HG03520 (cell line): ENCODE measurements at regions not wholly inside any gene's neighbourhood (a gene's known extent, or its start where the extent isn't known, plus 50 kb on each side); places are given as distances from the start of the nearest gene placed in this dataset.
"Not testable (repeated sequence)": the region's sequence is repeated elsewhere in the genome, so short reads cannot be mapped to it uniquely, and the experiment has no call there.

Experiments used
- ATAC-seq: cut with Tn5 transposase; IDR thresholded peaks from one replicate; pipeline ENCODE4 v1.9.1; 2021; ENCODE audit warnings: mild to moderate bottlenecking, moderate library complexity; ENCODE audit not compliant: unreplicated experiment

DNA sequence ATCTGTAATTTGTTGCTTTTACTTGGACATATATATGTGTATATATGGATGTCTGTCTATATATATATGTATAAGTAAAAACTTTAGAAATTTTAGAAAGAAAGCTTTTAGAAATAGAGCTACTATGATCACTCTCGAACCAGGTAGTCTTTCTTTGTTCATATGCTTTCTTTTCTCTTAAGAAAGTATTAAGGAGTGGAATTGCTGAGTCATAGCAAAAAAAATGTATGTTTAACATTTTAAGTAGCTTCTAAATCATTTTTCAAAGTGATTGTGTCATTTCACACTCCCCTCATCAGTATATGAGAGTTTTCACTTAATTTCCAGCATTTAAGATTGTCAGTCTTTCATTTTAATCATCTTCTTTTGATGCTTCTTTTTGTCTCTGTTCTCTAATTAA is 447.9 kb upstream of the TECRL start:
- no peak for ATAC-seq

DNA sequence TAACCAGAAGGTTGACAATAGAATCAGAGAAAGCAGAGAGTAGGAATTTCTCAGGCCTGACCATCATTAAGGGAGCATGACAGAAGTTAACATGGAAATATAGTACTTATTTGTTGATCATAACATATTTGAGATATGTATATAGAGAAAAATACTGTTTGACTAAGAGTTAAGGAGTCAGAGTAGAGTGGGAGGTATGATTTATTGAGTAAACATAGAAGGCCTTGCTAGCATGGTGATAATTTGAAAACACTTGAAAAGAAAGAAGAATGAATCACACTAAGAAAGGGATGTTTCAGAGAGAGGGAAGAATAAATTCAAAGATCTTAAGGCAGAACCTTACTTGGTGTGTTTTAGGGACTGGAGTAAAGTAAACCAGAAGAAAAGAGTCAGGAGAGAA is 437.2 kb upstream of the TECRL start:
- no peak for ATAC-seq

DNA sequence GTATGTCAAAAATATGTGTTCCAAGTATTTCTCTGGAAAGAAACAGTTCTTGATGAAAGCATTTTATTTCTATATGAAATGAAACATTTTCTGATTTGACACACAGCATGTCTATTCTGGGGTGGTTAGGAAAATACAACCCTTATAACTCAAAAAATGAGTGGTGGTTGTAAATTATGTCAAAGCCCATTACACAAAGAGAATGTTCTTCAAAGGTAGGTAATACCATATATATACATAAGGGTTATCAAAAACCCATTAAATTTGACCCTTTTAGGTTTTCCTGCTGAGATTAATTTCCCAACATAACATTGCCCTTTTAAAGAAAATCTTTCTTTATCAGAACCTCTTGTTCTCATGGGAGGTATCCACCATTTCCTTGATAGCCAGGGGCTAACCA is 420.5 kb upstream of the TECRL start:
- no peak for ATAC-seq

DNA sequence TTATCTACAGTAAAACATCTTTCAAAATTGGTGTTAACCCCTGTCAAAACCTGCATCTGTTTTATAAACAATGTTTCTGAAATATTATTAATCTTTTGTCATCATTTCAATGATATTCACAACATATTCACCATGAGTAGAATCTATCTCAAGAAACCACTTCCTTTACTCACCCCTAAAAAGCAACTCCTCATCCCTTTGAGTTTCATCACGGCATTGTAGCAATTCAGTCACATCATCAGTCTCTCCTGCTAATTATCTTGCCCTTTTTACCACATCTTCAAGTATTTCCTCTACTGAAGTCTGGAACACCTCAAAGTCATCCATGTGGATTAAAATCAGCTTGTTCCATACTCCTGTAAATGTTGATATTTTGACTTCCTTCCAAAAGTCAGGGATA is 415.3 kb upstream of the TECRL start:
- ATAC-seq = no peak

DNA sequence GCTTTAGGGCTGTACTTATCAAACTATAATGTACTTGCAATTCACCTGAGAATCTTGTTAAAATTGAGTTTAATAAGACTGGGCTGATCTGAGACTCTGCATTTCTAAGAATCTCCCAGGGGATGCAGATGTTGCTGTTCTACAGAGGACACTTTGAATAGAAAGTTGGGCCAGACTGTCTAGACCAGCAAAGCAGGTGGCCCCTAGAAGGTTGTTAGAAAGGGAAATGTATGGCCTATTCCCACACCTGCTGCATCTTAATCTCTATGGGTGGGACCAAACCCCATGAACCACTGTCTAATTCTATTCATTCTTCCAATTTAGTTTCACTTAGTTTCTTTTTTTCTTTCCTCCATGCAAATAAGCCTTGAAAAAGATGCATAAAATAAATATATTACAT is 413.2 kb upstream of the TECRL start:
- ATAC-seq = no peak

DNA sequence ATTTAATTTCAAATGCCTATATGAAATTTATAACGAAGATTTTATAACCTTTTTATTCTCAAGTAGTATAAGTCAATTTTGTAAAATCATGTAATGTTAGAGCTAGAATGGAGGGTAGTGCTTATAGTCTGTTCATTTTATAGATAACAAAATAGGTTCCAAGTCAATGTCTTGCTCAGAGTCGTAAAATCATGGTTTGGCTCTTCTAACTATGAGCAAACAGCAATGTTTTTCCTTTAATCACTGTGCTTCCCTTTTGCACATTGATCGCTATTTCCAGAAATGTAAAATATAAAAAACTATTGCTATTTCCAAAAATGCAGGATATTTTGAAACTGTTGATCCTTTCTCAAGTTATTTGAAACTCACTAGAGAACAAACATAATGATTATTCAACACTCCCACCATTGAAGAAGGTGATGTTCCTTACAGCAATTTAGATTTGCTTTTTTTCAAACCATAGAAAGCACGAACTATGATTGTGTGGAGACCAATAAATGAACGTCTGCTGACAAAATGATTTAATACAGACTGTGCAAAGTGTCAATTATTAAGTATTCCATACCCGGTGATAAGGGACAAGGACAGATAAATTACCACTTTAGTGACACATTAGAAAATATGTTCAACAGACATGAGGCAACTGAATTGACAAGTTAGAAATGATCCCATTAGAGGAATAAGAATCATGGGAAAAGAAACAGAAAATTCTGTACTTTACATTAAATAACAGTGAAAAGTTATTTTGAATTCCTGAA is 412.1 kb upstream of the TECRL start:
- ATAC-seq = no peak

DNA sequence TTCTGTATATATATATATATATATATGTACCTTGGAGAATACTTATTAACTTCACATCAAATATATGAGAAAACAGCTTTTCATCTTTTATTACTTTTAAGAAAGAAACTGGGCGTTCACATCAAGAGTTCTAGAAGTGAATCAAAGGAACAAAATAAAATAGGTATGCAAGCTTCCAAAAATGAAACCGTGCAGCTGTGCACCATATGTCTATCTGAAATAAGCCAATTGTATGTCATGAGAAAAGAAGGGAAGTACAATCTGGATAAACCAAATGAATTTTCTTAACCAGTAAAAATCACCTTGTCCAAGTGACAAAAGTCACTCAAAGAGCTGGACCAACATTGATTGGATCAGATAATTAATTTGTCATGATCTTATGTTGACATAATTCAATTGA is 405.4 kb upstream of the TECRL start:
- ATAC-seq = no peak

DNA sequence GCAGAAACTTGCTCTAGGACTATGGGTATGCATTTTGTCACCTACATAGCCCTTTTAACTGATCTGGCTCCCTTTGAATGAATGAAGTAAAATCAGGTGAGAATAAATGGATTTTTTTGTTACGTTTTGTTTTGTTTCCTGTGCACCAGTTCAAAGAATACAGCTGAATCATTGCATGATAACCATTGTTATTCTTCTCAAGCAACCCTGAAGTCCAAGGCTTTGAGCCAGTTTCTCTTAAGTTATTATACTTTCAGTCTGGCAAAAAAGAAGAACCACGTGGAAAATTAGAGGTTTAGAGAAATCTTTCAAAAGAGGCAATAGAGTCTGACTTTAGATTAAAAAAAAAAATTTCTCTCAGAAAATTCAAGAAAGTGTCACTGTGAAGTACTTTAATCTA is 398.6 kb upstream of the TECRL start:
- no peak for ATAC-seq

DNA sequence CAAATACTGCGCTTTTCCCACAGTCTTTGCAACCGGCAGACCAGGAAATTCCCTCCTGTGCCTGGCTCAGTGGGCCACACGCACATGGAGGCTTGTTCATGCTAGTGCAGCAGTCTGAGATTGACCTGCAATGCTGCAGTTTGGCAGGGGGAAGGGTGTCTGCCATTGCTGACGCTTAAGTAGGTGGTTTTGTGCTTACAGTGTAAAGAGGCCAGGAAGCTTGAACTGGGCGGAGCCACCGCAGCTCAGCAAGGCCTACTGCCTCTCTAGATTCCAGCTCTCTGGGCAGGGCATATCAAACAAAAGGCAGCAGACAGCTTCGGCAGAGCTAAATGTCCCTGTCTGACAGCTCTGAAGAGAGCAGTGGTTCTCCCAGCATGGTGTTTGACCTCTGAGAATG is 390.5 kb upstream of the TECRL start:
- no peak for ATAC-seq

DNA sequence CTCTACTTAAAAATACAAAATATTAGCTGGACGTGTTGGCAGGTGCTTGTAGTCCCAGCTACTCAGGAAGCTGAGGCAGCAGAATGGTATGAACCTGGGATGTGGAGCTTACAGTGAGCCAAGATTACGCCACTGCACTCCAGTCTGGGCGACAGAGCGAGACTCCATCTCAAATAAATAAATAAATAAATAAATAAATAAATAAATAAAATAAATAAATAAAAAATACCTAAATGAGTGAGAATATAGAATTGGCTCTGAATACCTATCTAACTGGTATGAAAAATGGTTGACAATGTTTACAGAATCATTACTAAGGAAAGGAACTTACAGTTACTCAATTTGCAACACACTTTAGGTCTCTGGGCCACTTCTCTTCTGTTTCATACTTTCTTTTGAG is 389.6 kb upstream of the TECRL start:
- not testable (repeated sequence) for ATAC-seq

DNA sequence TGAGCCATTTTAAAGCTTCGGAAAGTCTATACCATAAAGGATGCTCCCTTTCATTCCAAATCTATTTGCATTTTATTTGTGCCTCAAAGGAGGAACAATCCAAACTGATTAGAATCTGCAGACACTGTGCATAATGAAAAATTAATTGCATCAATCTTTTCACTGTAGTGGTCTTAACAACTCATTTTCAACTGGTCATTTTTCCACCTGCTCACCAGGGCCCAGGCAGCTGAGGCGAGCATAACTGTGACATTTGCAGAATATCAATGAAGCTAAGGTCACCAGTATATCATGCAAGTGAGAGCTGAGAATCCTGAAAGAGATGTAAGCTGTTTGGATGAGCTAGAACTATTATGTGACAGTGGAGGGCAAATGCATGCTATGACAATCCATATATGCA is 387.3 kb upstream of the TECRL start:
- no peak for ATAC-seq

DNA sequence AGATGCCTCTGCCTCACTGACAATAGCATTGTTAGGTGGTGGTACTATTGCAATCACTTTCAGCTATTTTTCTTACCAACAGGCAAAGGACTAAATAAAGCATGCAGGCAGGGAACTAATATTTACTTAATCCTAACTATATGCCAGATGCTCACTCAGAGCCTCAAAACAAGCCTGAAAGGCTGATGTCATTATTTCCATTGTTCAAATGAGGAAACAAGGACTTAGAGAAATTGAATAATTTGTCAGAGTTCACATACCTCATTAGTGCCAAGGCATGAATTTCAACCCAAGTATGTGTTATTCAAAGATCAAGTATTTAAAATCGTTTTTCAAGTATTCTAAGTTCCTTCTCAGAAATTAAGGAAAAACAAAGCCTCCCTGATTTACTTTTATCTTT is 374.9 kb upstream of the TECRL start:
- no peak for ATAC-seq

DNA sequence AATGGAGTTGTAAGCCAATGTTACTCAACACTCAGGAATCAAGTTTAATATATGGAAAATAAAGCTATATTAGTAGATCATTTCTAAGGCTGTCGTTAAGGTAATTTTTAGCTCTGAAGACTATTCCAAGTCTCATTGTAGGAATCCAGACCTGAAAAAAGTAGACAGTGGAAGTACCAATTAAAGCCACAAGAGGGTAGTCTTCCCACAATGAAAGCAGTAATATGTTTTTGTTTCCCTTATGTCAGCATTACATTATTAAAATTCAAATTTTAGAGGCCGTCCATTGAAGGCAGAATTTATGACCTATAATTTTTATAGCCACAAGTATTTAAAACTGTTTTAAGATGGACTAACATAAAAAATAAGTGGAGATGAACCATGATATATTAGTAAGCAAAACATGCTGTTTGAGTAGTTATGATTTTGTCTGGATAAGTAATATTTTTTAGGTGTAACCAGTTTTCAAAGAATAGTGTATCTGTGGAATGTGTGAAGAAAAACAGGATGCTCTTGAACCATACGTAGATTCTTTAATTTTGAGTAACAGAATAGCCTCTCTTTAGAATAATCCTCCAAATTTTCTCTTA is 372.6 kb upstream of the TECRL start:
- ATAC-seq = peak; percentile 67

DNA sequence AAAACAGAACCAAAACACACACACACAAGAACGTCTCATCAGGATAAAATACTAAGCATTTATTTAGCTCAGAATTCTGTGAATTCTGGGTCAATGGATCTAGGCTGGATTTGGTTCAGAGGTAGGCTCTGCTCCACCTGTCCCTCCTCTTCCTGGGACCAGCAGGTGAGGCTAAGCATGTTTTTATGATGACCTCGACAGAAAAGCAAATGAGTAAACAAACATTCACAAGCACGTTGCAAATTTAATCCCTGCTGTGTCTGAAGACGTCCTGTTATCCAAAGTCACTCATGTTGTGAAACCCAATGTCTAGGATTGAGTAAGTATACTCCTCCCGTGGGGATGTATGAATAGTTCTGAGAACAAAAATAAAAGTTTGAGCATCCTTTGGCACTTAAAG is 371.4 kb upstream of the TECRL start:
- ATAC-seq = no peak

DNA sequence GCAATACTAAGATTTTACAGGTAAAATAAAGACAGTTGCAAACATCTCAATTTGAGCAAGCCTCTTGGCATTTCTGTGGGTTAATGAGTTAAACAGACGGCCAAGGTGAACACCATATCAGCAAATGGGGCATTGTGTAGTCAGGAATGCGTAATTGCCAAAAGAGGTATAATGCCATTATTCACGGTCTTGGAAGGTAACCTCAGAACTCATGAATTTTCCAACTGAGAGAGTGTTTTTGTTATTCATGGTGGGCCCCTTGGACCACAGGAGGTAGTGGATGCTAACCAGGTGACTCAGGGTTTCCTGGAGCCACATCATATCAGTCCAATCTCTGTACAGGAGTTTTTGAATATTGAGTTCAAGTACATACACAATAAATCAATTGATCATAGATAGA is 368.0 kb upstream of the TECRL start:
- no peak for ATAC-seq

DNA sequence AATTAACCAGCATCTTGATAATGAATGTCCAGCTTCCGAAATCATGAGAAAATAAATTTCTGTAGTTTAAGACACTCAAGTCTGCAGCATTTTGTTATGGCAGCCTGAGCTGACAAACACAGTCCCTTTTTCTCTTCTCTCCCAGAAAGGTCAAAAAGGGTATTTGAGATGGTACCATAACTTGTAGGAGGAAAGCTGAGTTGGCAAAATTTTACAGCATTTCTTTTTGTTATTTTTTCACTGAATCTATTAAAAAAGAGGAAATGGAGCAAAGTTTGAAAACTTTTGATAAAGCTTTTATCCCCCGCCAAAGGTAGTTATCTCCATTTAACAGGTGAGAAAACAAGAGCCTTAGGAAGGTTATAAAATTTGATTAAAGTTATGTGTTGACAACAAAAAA is 367.6 kb upstream of the TECRL start:
- ATAC-seq = no peak

DNA sequence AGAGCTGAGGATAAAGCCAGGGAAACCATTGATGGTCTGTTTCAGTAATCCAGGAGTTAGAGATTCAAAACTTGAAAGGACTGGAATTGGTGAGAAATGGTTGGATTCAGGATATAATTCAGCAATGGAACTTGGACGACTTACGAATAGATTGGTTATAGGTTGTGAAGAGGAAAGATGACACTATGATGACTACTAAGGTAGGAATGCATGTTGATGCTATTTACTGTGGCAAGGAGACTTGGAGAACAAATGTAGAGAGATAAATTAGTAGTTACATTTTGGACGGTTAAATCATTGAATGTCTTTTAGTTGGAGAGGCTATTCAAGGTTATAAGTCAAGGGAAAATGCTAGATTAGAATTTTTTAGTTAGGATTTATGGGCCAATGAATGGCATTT is 365.4 kb upstream of the TECRL start:
- ATAC-seq = no peak

DNA sequence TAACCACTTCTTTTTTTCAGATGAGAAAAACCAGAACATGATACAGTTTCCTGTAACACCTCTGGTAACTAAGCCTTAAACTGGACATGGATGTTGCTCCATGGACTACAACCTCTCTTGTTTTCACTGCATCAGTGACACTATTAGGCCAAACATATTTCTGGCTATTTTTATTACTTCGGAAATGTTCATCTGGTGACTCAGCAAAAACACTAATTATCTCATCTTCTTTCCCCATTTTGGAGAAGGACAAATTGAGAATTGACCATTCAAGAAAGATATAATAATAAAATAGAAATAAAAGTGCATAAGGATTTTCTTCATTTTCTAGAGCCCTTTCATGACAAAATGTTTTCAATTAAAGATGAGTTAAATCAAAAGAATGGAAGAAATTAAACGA is 361.9 kb upstream of the TECRL start:
- ATAC-seq = no peak

DNA sequence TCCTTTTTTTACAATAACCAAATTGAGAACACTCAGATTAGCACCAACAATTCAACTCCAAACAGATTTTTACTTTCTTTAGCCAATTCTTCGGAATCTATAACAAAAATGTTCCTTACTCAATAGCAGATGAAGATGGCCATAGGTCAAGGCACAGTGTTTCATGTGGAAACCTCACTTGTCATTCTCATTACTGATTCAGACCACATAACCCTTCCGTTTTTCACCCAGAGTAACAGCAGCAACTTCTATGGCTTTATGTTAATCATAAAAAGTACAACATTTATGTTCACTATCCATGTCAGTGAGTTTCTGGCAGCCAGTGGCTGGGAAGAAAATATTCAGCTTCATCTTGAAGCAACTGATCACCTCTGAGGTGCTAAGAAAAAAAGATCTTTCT is 358.3 kb upstream of the TECRL start:
- ATAC-seq = no peak

DNA sequence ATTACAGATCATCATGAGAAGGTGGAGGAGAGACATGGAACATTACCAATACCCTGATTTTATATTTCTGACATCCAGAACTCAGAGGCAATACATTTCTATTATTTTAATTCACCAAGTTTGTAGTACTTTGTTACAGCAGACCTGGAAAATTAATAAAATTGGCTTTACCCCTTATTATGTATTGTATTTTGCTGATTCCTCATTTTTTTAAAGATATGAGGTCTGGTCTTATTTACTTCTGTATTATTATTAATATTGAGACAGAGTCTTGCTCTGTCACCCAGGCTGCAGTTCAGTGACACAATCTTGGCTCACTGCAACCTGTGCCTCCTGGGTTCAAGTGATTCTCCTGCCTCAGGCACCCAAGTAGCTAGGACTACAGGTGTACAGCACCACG is 357.3 kb upstream of the TECRL start:
- ATAC-seq = no peak

DNA sequence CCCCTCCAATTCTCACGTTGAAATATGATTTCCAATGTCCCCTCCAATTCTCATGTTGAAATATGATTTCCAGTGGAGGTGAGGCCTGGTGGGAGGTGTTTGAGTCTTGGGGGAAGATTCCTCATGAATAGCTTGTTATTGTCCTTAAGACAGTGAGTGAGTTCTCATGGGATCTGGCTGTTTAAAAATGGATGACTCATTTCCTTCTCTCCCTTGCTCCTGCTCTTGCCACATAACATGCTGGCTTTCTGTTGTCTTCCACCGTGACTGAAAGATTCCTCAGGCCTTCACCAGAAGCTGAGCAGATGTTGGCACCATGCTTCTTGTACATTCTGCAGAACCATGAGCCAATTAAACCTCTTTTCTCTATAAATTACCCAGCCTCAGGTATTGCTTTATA is 346.8 kb upstream of the TECRL start:
- ATAC-seq = no peak

DNA sequence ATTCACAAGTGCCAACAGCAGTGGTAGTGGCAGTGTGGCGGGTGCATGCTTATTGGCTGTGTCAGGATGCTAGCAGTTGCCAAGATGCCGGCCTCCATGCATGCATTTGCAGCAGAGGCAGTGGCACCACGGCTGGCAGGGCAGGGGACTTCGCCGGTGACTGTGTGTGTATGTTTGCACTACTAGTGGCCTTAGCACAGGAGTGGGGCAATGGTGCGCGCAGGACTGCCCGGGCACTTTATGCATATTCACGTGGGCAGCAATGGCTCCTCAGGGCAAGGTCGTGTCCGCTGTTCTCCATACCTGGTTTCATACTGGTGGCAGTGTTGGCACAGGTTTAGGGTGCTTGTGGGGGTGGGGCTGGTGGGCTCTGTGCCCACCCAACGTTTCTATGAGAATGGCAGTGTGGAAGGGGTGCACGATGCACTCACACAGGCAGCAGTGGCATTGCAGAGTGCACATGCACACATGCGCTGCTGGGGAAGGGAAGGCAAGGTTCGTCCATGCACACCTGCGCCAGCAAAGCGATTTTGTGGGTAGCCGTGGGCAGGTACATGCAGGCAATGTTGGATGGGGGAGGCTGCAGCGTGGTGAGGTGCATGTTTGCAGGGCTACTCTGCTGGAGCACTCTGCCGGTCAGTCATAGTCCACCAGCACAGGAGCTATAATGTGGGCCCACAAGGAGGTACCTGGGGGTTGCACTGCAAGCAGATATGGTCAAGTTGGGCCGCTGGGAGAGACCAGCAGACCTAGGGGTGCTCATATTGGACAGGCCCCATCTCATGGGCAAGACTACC is 338.9 kb upstream of the TECRL start:
- ATAC-seq = no peak
